ENCODE measurements at regions not wholly inside any gene's neighbourhood (a gene's known extent, or its start where the extent isn't known, plus 50 kb on each side); places are given as distances from the start of the nearest gene placed in this dataset.

DNA sequence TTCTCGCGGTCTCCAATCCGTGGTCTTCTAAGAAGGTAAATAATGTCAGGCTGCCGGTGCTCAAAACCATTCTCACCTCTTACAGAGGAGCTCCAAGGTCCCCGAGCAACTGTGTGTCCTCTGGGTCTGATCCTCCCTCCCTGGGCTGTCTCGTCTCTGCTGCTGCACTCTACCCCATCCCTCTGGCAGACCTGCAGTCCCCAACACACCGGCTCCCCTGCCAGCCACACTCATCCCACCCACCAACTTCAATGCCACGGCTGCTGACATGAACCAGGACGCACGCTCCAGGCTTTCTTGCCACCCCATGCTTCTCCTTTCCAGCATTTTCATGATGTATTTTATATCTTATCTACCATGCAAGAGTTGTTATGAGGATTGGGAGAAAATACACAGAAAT is 559.5 kb upstream of the SALL3 start:
- H3K27ac ChIP-seq = no peak overlapping the region
- intact Hi-C loops (cut with DNase I; ENCODE audit: low total_unique reads) = no loop called here
- no peak overlapping the region for H3K4me3 ChIP-seq
- H3K4me1 ChIP-seq = no peaks in the 10 kb centered on the region
- H3K36me3 ChIP-seq = no peaks in the 10 kb centered on the region
- H3K9me3 ChIP-seq = no peaks in the 10 kb centered on the region
- 66 to 83% (median 76%) methylated on average over 10 of the region's 10 CpGs for WGBS, 5 donors
- no peaks in the 10 kb centered on the region for H3K27me3 ChIP-seq
- no peak for TF ChIP-seq POLR2AphosphoS5 (IDR thresholded peaks at IDR 0.05)
- TF ChIP-seq EP300 (IDR thresholded peaks at IDR 0.05) = no peak
- TF ChIP-seq POLR2A (IDR thresholded peaks at IDR 0.05) = no peak
- TF ChIP-seq, protein P1, sequence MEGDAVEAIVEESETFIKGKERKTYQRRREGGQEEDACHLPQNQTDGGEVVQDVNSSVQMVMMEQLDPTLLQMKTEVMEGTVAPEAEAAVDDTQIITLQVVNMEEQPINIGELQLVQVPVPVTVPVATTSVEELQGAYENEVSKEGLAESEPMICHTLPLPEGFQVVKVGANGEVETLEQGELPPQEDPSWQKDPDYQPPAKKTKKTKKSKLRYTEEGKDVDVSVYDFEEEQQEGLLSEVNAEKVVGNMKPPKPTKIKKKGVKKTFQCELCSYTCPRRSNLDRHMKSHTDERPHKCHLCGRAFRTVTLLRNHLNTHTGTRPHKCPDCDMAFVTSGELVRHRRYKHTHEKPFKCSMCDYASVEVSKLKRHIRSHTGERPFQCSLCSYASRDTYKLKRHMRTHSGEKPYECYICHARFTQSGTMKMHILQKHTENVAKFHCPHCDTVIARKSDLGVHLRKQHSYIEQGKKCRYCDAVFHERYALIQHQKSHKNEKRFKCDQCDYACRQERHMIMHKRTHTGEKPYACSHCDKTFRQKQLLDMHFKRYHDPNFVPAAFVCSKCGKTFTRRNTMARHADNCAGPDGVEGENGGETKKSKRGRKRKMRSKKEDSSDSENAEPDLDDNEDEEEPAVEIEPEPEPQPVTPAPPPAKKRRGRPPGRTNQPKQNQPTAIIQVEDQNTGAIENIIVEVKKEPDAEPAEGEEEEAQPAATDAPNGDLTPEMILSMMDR (IDR thresholded peaks at IDR 0.05) = no peak
- no peak for DNase-seq

DNA sequence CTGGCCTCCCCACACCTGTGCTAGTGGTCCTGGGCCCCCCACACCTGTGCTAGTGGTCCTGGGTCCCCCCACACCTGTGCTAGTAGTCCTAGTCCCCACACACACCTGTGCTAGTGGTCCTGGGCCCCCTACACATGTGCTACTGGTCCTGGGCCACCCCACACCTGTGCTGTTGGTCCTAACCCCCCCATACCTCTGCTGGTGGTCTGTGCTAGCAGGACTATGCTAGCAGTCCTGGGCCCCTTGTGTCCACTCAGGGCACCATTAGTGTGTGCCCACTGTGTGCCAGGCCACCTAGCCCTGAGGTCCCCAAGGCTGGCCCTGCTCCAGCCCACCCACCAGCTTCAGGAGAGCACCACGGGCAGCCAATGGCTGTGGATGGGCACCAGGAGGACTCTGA is 558.2 kb upstream of the SALL3 start:
- TF ChIP-seq POLR2AphosphoS5 (IDR thresholded peaks at IDR 0.05) = no peak
- no peak for TF ChIP-seq EP300 (IDR thresholded peaks at IDR 0.05)
- TF ChIP-seq, protein P1 (IDR thresholded peaks at IDR 0.05) = no peak
- TF ChIP-seq POLR2A (IDR thresholded peaks at IDR 0.05) = no peak
- Histone ChIP-seq H3K9me3 (no peaks in the 10 kb centered on the region), H3K4me1 (no peaks in the 10 kb centered on the region), H3K27ac (no peak overlapping the region), H3K4me3 (no peak overlapping the region), H3K36me3 (no peaks in the 10 kb centered on the region), H3K27me3 (no peaks in the 10 kb centered on the region)
- WGBS, 5 donors = 50 to 80% (median 74%) methylated on average over 1 of the region's 1 CpG
- no peak for DNase-seq
- intact Hi-C loops (cut with DNase I; ENCODE audit: low total_unique reads) = no loop called here

DNA sequence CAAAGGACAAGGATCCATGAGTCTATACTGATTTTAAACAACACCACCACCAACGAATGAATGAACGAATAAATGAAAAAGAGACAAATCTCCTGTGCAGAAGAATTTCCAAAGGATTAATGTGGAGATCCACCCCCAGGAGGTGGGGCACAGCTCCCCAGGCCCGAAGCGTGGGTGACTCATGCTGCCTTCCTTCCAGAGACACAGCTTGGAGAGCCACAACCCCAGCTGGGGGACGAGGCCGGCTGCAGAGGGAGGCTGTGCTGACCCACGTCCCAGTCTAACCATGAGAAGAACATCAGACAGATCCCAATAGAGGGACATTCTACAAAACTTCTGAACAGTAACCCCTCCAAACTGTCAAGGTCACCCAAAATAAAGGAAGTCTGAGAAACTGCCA is 557.3 kb upstream of the SALL3 start:
- H3K27ac ChIP-seq = no peak overlapping the region
- H3K4me3 ChIP-seq = no peak overlapping the region
- TF ChIP-seq POLR2A (IDR thresholded peaks at IDR 0.05) = no peak
- no peak for TF ChIP-seq EP300 (IDR thresholded peaks at IDR 0.05)
- TF ChIP-seq POLR2AphosphoS5 (IDR thresholded peaks at IDR 0.05) = no peak
- TF ChIP-seq, protein P1 (IDR thresholded peaks at IDR 0.05) = no peak
- intact Hi-C loops (cut with DNase I; ENCODE audit: low total_unique reads) = no loop called here
- no peaks in the 10 kb centered on the region for H3K36me3 ChIP-seq
- H3K27me3 ChIP-seq = no peaks in the 10 kb centered on the region
- DNase-seq = no peak
- H3K9me3 ChIP-seq = no peaks in the 10 kb centered on the region
- WGBS, 5 donors = 60 to 77% (median 72%) methylated on average over 5 to 7 of the region's 7 CpGs
- no peaks in the 10 kb centered on the region for H3K4me1 ChIP-seq

DNA sequence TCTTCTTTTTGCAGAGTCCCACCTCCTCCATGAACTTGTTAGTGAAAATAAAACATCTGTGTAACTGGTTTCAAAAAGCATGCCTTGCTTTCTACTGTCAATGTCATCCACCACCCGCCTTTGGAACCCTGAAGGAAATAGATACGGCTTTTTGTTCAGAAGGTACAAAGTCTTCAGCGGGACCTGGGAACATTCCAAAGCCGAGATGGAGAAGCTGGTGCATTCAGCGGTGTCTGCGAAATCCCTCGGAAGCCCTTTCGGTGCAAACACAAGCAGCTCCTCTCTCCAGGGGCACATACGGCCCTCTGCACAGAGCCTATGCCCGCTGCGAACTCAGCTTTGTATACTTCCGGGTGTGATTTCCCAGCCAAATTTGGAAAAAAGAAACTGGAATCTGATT is 555.8 kb upstream of the SALL3 start:
- Histone ChIP-seq H3K36me3 (no peaks in the 10 kb centered on the region), H3K9me3 (no peaks in the 10 kb centered on the region), H3K27ac (no peak overlapping the region), H3K27me3 (no peaks in the 10 kb centered on the region), H3K4me1 (no peaks in the 10 kb centered on the region), H3K4me3 (no peak overlapping the region)
- intact Hi-C loops (cut with DNase I; ENCODE audit: low total_unique reads) = no loop called here
- 87 to 92% (median 88%) methylated on average over 12 of the region's 12 CpGs for WGBS, 5 donors
- TF ChIP-seq EP300 (IDR thresholded peaks at IDR 0.05) (no peak), POLR2AphosphoS5 (IDR thresholded peaks at IDR 0.05) (no peak), POLR2A (IDR thresholded peaks at IDR 0.05) (no peak)
- TF ChIP-seq, protein P1 (IDR thresholded peaks at IDR 0.05) = no peak
- DNase-seq = no peak
